ENCODE measurements at regions not wholly inside any gene's neighbourhood (a gene's known extent, or its start where the extent isn't known, plus 50 kb on each side); places are given as distances from the start of the nearest gene placed in this dataset.
"Not testable (repeated sequence)": the region's sequence is repeated elsewhere in the genome, so short reads cannot be mapped to it uniquely, and the experiment has no call there.

DNA sequence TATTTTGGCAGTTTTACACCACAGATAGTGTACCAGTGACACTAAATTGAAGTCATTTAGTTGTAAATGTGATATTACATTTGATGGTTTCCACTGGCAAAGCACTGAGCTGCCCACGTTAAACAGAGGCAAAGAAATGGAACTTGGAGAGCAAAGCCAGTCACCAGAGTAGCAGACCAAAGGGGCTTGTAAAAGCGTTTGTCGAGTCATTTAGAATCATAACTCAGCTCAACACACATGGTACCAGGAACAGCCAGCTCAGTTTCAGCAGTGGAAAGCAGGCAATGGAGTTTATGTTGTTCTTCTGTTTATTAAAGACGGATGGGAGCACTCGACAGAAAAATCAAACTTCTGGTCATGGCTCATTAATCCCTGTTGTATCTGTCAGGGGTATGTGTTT, 91.2 kb downstream of the POU3F3 start:
- DNase-seq = no peak
- no peaks in the 10 kb centered on the region for H3K36me3 ChIP-seq (replicated peaks; ENCODE audit: control insufficient read depth, insufficient read depth, low read length)
- H3K27me3 ChIP-seq (ENCODE audit: control insufficient read depth, insufficient read depth, low read length) = no peaks in the 10 kb centered on the region
- H3K4me3 ChIP-seq (ENCODE audit: insufficient read depth, low read depth, low read length) = no peak overlapping the region

- Histone ChIP-seq H3K27me3 (ENCODE audit: control insufficient read depth, insufficient read depth, low read length) (no peaks in the 10 kb centered on the region), H3K4me3 (ENCODE audit: insufficient read depth, low read depth, low read length) (no peak overlapping the region), H3K36me3 (replicated peaks; ENCODE audit: control insufficient read depth, insufficient read depth, low read length) (no peaks in the 10 kb centered on the region)
- no peak for DNase-seq
Measured at GRCh38 chr2:104945866-104946265, 92.0 kb downstream of the POU3F3 start.

GRCh38 chr2:104947456-104947855, 90.4 kb upstream of the MRPS9 start:
- not testable (repeated sequence) for H3K36me3 ChIP-seq (replicated peaks; ENCODE audit: control insufficient read depth, insufficient read depth, low read length); DNase-seq

GRCh38 chr2:104952976-104953375, 84.9 kb upstream of the MRPS9 start:
- H3K27me3 ChIP-seq (ENCODE audit: control insufficient read depth, insufficient read depth, low read length) = no peaks in the 10 kb centered on the region
- H3K36me3 ChIP-seq (replicated peaks; ENCODE audit: control insufficient read depth, insufficient read depth, low read length) = no peaks in the 10 kb centered on the region
- H3K4me3 ChIP-seq (ENCODE audit: insufficient read depth, low read depth, low read length) = no peak overlapping the region
- no peak for DNase-seq

More at GRCh38 chr2:104947456-104947855, 90.4 kb upstream of the MRPS9 start:
- not testable (repeated sequence) for H3K4me3 ChIP-seq (ENCODE audit: insufficient read depth, low read depth, low read length); H3K27me3 ChIP-seq (ENCODE audit: control insufficient read depth, insufficient read depth, low read length)

- Histone ChIP-seq H3K4me3 (ENCODE audit: insufficient read depth, low read depth, low read length) (no peak overlapping the region), H3K36me3 (replicated peaks; ENCODE audit: control insufficient read depth, insufficient read depth, low read length) (no peaks in the 10 kb centered on the region), H3K27me3 (ENCODE audit: control insufficient read depth, insufficient read depth, low read length) (no peaks in the 10 kb centered on the region)
- peak; percentile 49 for DNase-seq
Measured at GRCh38 chr2:104965900-104966299, 72.0 kb upstream of the MRPS9 start.

GRCh38 chr2:104969564-104969963, 68.3 kb upstream of the MRPS9 start:
- Histone ChIP-seq H3K27me3 (ENCODE audit: control insufficient read depth, insufficient read depth, low read length) (no peaks in the 10 kb centered on the region), H3K4me3 (ENCODE audit: insufficient read depth, low read depth, low read length) (no peak overlapping the region), H3K36me3 (replicated peaks; ENCODE audit: control insufficient read depth, insufficient read depth, low read length) (no peaks in the 10 kb centered on the region)
- no peak for DNase-seq

DNA sequence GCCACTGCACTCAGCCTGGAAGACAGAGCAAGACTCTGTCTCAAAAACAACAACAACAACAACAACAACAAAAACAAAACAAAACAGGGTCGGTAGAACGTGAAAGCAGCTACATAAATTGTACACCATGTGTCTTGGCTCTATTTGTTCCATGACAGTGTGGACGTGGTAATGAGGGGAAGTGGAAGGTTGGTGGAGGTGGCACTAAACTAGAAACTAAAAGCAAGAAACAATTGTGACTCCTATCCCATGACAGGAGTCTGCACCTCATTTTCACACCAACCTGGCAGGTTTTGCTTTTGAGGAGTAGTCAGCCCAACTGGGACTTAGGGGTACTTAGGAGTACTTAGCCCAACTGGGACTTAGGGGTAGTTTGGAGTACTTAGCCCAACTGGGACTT, 62.5 kb upstream of the MRPS9 start:
- no peak for DNase-seq
- no peak overlapping the region for H3K4me3 ChIP-seq (ENCODE audit: insufficient read depth, low read depth, low read length)
- H3K27me3 ChIP-seq (ENCODE audit: control insufficient read depth, insufficient read depth, low read length) = no peaks in the 10 kb centered on the region
- H3K36me3 ChIP-seq (replicated peaks; ENCODE audit: control insufficient read depth, insufficient read depth, low read length) = no peaks in the 10 kb centered on the region

DNA sequence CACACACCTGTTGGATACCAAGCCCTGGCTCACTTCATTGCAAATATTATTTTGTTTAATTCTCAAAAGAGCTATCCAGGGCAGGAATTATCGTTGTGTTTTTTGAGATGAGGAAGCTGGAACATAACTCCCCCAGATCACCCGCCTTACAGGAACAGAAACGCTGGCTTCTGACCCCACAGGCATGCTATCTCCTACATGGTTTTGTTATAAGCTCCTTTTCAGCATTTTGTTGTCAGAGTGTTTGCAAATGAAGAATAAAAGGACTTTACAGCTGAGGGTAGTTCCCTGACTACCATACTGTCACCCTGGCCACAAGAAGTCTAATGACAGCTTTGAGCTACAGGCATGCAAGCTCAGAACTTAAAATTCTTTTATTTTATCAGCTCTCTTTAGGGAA, 62.0 kb upstream of the MRPS9 start:
- no peak for DNase-seq
- Histone ChIP-seq H3K27me3 (ENCODE audit: control insufficient read depth, insufficient read depth, low read length) (no peaks in the 10 kb centered on the region), H3K36me3 (replicated peaks; ENCODE audit: control insufficient read depth, insufficient read depth, low read length) (no peaks in the 10 kb centered on the region), H3K4me3 (ENCODE audit: insufficient read depth, low read depth, low read length) (no peak overlapping the region)

GRCh38 chr2:104976603-104977120, 61.2 kb upstream of the MRPS9 start:
- H3K36me3 ChIP-seq (replicated peaks; ENCODE audit: control insufficient read depth, insufficient read depth, low read length) = no peaks in the 10 kb centered on the region
- no peaks in the 10 kb centered on the region for H3K27me3 ChIP-seq (ENCODE audit: control insufficient read depth, insufficient read depth, low read length)
- DNase-seq = peak; percentile 68
- no peak overlapping the region for H3K4me3 ChIP-seq (ENCODE audit: insufficient read depth, low read depth, low read length)

DNA sequence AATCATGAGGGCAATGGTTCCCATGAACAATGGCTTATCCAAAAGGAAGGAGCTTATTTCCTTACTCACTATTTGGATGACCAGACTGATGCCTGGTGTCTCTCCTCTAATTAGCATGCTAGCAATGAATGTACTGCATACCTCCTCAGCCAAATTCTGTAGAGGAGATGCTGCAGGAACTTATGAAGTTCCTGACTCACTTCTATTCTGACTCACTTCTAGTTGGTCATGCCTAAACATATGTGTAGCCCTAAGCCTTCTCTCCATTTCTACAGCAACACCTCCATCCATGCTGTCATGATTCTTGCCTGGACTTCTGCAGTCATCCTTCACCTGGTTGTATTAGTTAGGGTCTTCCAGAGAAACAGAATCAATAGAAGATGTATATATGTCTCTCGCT, 59.9 kb upstream of the MRPS9 start:
- no peak for DNase-seq
- Histone ChIP-seq H3K4me3 (ENCODE audit: insufficient read depth, low read depth, low read length) (no peak overlapping the region), H3K36me3 (replicated peaks; ENCODE audit: control insufficient read depth, insufficient read depth, low read length) (no peaks in the 10 kb centered on the region), H3K27me3 (ENCODE audit: control insufficient read depth, insufficient read depth, low read length) (no peaks in the 10 kb centered on the region)

DNA sequence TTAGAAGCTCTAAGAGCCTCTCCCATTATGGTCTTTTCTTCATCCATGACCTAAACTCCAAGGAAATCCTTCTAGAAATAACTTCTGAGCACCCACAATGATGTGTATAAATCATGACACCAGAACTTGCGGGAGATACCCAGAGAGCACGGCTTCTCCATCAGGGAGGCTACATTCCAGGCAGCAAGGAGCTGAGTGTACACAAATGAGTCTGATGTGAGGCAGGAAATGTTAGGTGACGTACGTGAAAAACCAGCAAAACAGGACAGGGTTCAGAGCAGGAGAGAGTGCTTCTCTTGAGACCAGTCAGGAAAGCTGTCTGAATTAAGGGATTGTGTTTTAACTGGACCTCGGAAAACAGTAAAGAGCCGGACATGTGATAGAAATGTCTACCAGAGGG, 58.1 kb upstream of the MRPS9 start:
- DNase-seq; H3K4me3 ChIP-seq (ENCODE audit: insufficient read depth, low read depth, low read length); H3K27me3 ChIP-seq (ENCODE audit: control insufficient read depth, insufficient read depth, low read length); H3K36me3 ChIP-seq (replicated peaks; ENCODE audit: control insufficient read depth, insufficient read depth, low read length): not testable (repeated sequence)

GRCh38 chr2:104982111-104982510, 55.8 kb upstream of the MRPS9 start:
- DNase-seq = no peak
- Histone ChIP-seq H3K27me3 (ENCODE audit: control insufficient read depth, insufficient read depth, low read length) (no peaks in the 10 kb centered on the region), H3K4me3 (ENCODE audit: insufficient read depth, low read depth, low read length) (no peak overlapping the region), H3K36me3 (replicated peaks; ENCODE audit: control insufficient read depth, insufficient read depth, low read length) (no peaks in the 10 kb centered on the region)

All from H7 (cell line).